ENCODE measurements at regions not wholly inside any gene's neighbourhood (a gene's known extent, or its start where the extent isn't known, plus 50 kb on each side); places are given as distances from the start of the nearest gene placed in this dataset.

DNA sequence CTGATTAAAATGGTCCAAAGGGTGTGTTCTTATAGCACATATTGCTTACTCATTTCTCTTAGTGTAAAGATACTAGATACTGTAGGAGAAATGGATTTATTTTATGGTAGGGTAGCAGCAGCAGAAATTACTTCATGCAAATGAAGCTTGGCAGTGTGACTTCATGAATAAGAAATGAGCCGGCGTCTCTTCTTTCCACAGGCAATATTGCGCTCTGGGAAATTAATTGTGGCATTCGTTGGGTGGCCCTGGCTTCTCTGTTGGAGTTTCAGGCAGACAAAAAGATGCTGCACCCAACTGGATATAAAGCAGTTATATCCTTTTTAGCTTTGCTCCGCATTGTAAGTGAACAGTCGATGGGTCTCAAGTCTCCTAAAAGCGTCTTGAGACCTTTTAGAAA is 211.0 kb upstream of the NAV2 start:
- TF ChIP-seq, protein P1, sequence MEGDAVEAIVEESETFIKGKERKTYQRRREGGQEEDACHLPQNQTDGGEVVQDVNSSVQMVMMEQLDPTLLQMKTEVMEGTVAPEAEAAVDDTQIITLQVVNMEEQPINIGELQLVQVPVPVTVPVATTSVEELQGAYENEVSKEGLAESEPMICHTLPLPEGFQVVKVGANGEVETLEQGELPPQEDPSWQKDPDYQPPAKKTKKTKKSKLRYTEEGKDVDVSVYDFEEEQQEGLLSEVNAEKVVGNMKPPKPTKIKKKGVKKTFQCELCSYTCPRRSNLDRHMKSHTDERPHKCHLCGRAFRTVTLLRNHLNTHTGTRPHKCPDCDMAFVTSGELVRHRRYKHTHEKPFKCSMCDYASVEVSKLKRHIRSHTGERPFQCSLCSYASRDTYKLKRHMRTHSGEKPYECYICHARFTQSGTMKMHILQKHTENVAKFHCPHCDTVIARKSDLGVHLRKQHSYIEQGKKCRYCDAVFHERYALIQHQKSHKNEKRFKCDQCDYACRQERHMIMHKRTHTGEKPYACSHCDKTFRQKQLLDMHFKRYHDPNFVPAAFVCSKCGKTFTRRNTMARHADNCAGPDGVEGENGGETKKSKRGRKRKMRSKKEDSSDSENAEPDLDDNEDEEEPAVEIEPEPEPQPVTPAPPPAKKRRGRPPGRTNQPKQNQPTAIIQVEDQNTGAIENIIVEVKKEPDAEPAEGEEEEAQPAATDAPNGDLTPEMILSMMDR (IDR thresholded peaks at IDR 0.05), result no peak
- TF ChIP-seq POLR2A (IDR thresholded peaks at IDR 0.05) (no peak), POLR2AphosphoS5 (IDR thresholded peaks at IDR 0.05) (no peak), EP300 (IDR thresholded peaks at IDR 0.05) (no peak)
